ENCODE measurements at regions not wholly inside any gene's neighbourhood (a gene's known extent, or its start where the extent isn't known, plus 50 kb on each side); places are given as distances from the start of the nearest gene placed in this dataset.
"Not testable (repeated sequence)": the region's sequence is repeated elsewhere in the genome, so short reads cannot be mapped to it uniquely, and the experiment has no call there.

- not testable (repeated sequence) for H3K27me3 ChIP-seq (ENCODE audit: control insufficient read depth, insufficient read depth, low read length); H3K4me1 ChIP-seq (ENCODE audit: control insufficient read depth, low read depth, low read length); H3K36me3 ChIP-seq (ENCODE audit: control insufficient read depth, low read depth, low read length); H3K27ac ChIP-seq (ENCODE audit: low read length); H3K9ac ChIP-seq (ENCODE audit: low read length); H3K4me3 ChIP-seq (ENCODE audit: low read length)
- peaks cover 53% of the 10 kb centered on the region for H3K9me3 ChIP-seq (ENCODE audit: control insufficient read depth, low read depth, low read length)
These were observed 195.8 kb upstream of the TPTE start for GRCh38 chr21:10325546-10325945.

- peaks cover 59% of the 10 kb centered on the region for H3K9me3 ChIP-seq (ENCODE audit: control insufficient read depth, low read depth, low read length)
- not testable (repeated sequence) for H3K9ac ChIP-seq (ENCODE audit: low read length); H3K36me3 ChIP-seq (ENCODE audit: control insufficient read depth, low read depth, low read length); H3K27me3 ChIP-seq (ENCODE audit: control insufficient read depth, insufficient read depth, low read length); H3K4me1 ChIP-seq (ENCODE audit: control insufficient read depth, low read depth, low read length); H3K4me3 ChIP-seq (ENCODE audit: low read length); H3K27ac ChIP-seq (ENCODE audit: low read length)
These were observed 195.2 kb upstream of the TPTE start for GRCh38 chr21:10326146-10326545.

DNA sequence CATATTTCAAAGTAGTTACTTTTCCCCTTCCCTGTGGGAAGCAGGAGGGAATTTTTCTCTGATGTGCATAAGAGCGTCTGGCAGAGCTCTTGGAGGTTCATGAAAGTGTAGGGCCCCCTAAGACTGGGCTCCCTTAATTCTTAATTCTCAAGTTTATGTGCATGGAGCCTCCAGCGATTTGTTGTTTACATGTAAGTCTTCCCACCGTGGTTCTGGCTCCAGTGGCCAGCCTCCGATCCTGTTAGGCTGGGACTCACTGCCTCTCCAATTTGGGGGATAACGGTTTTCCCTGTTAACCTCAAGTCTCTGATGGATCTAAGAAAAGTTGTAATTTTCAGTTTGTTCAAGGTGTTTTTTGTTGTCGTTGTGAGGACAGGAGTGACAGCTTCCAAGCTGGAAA, 192.7 kb upstream of the TPTE start:
- H3K4me3 ChIP-seq (ENCODE audit: low read length); H3K4me1 ChIP-seq (ENCODE audit: control insufficient read depth, low read depth, low read length); H3K27me3 ChIP-seq (ENCODE audit: control insufficient read depth, insufficient read depth, low read length); H3K36me3 ChIP-seq (ENCODE audit: control insufficient read depth, low read depth, low read length); H3K9ac ChIP-seq (ENCODE audit: low read length); H3K27ac ChIP-seq (ENCODE audit: low read length): not testable (repeated sequence)
- peaks cover 80% of the 10 kb centered on the region for H3K9me3 ChIP-seq (ENCODE audit: control insufficient read depth, low read depth, low read length)

- H3K4me3 ChIP-seq (ENCODE audit: low read length); H3K4me1 ChIP-seq (ENCODE audit: control insufficient read depth, low read depth, low read length); H3K27ac ChIP-seq (ENCODE audit: low read length); H3K36me3 ChIP-seq (ENCODE audit: control insufficient read depth, low read depth, low read length); H3K9ac ChIP-seq (ENCODE audit: low read length); H3K27me3 ChIP-seq (ENCODE audit: control insufficient read depth, insufficient read depth, low read length): not testable (repeated sequence)
- peaks cover 76% of the 10 kb centered on the region for H3K9me3 ChIP-seq (ENCODE audit: control insufficient read depth, low read depth, low read length)
These were observed 190.7 kb upstream of the TPTE start for GRCh38 chr21:10330641-10331119.

GRCh38 chr21:10331134-10331533, 190.2 kb upstream of the TPTE start:
- not testable (repeated sequence) for H3K36me3 ChIP-seq (ENCODE audit: control insufficient read depth, low read depth, low read length); H3K9ac ChIP-seq (ENCODE audit: low read length)
- peaks cover 76% of the 10 kb centered on the region for H3K9me3 ChIP-seq (ENCODE audit: control insufficient read depth, low read depth, low read length)

DNA sequence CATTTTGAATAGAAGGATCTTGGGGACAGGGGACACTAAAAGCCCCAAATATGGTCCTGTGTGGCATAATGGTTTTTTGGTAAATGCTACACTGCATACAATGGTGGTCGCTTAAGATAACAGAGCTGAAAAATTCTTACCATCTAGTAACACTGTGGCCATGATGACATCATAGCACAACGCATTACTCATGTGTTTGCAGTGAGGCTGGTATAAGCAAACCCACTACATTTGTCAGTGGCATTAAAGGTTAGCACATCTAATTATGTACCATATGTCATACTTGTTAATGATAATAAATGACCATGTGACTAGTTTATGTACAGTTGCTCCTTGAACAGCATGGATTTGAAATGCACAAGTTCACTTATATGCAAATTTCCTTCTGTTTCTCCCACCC, 188.4 kb upstream of the TPTE start:
- not testable (repeated sequence) for H3K4me3 ChIP-seq (ENCODE audit: low read length); H3K36me3 ChIP-seq (ENCODE audit: control insufficient read depth, low read depth, low read length); H3K4me1 ChIP-seq (ENCODE audit: control insufficient read depth, low read depth, low read length); H3K9ac ChIP-seq (ENCODE audit: low read length); H3K27ac ChIP-seq (ENCODE audit: low read length); H3K27me3 ChIP-seq (ENCODE audit: control insufficient read depth, insufficient read depth, low read length)
- peaks cover 68% of the 10 kb centered on the region for H3K9me3 ChIP-seq (ENCODE audit: control insufficient read depth, low read depth, low read length)

More at GRCh38 chr21:10331134-10331533, 190.2 kb upstream of the TPTE start:
- not testable (repeated sequence) for H3K4me3 ChIP-seq (ENCODE audit: low read length); H3K4me1 ChIP-seq (ENCODE audit: control insufficient read depth, low read depth, low read length); H3K27ac ChIP-seq (ENCODE audit: low read length); H3K27me3 ChIP-seq (ENCODE audit: control insufficient read depth, insufficient read depth, low read length)

DNA sequence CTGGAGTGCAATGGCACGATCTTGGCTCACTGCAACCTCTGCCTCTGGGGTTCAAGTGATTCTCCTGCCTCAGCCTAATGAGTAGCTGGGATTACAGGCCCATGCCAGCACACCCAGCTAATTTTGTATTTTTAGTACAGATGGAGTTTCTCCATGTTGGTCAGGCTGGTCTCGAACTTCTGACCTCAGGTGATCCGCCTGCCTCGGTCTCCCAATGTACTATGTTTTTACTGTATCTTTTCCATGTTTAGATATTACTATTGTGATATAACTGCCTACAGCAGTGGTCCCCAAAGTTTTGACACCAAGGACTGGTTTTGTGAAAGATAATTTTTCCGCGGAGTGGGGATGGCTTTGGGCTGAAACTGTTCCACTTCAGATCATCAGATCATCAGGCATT, 187.0 kb upstream of the TPTE start:
- not testable (repeated sequence) for H3K36me3 ChIP-seq (ENCODE audit: control insufficient read depth, low read depth, low read length)

DNA sequence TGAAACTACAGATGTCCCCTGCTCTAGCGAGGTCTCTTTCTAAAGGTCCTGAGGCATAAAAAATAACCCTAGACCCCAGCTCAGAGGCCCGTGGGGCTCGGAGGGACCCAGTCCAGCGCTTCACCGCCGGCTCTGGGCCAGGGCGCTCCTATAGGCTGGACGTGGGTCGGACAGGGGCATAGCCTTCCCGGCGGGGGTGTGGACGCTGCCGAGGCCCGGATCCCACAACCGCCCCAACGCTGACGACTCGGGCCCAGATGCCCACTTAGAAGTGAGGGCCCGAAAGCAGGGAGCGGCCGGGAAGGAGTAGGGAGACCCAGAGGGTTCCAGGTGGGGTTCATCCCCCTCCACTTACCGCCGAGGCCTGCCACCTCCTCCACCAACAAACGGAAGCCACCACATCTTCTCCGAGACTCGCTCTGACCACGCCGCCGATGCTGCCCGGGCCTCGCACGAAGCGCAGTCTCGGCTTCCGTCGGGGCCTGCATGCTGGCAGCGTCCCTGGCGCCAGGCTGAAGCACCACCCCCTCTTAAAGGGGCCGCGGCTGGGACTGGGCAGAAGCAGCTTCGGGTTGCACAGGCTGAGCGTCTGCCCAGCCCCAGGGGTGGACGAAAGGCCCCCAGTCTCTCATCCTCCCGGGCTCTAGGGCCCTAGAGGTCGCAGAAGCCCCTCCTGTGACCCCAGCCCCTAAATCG, 179.0 kb upstream of the TPTE start:
- H3K27me3 ChIP-seq (ENCODE audit: control insufficient read depth, insufficient read depth, low read length); H3K36me3 ChIP-seq (ENCODE audit: control insufficient read depth, low read depth, low read length); H3K4me3 ChIP-seq (ENCODE audit: low read length); H3K9ac ChIP-seq (ENCODE audit: low read length); H3K27ac ChIP-seq (ENCODE audit: low read length); H3K4me1 ChIP-seq (ENCODE audit: control insufficient read depth, low read depth, low read length): not testable (repeated sequence)
- peaks cover 57% of the 10 kb centered on the region for H3K9me3 ChIP-seq (ENCODE audit: control insufficient read depth, low read depth, low read length)

More for the DNA sequence above, 187.0 kb upstream of the TPTE start:
- not testable (repeated sequence) for H3K27ac ChIP-seq (ENCODE audit: low read length); H3K4me3 ChIP-seq (ENCODE audit: low read length); H3K4me1 ChIP-seq (ENCODE audit: control insufficient read depth, low read depth, low read length); H3K9ac ChIP-seq (ENCODE audit: low read length); H3K27me3 ChIP-seq (ENCODE audit: control insufficient read depth, insufficient read depth, low read length)
- H3K9me3 ChIP-seq (ENCODE audit: control insufficient read depth, low read depth, low read length) = peaks cover 68% of the 10 kb centered on the region

GRCh38 chr21:10343146-10343935, 178.0 kb upstream of the TPTE start:
- H3K9me3 ChIP-seq (ENCODE audit: control insufficient read depth, low read depth, low read length) = peaks cover 59% of the 10 kb centered on the region
- H3K4me3 ChIP-seq (ENCODE audit: low read length); H3K4me1 ChIP-seq (ENCODE audit: control insufficient read depth, low read depth, low read length); H3K27ac ChIP-seq (ENCODE audit: low read length); H3K36me3 ChIP-seq (ENCODE audit: control insufficient read depth, low read depth, low read length); H3K27me3 ChIP-seq (ENCODE audit: control insufficient read depth, insufficient read depth, low read length); H3K9ac ChIP-seq (ENCODE audit: low read length): not testable (repeated sequence)

DNA sequence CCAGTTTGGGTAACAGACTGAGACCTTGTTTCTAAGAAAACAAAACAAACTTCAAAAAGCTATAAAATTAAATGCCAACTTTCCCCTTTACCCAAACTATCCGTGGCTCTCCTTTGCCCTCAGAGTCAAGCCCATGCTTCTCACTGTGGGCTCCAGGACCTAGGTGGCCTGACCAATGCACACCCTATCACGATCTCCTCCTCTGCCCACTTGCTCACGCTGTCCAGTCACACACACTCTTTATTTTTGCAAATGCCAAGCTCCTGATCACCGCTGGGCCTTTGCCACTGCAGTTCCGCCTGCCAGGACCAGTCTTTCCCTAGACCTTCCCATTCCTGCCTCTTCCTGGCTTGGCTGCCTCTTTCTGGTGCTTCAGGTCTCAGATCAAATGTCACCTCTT, 177.1 kb upstream of the TPTE start:
- not testable (repeated sequence) for H3K27me3 ChIP-seq (ENCODE audit: control insufficient read depth, insufficient read depth, low read length); H3K4me1 ChIP-seq (ENCODE audit: control insufficient read depth, low read depth, low read length); H3K36me3 ChIP-seq (ENCODE audit: control insufficient read depth, low read depth, low read length); H3K9ac ChIP-seq (ENCODE audit: low read length); H3K27ac ChIP-seq (ENCODE audit: low read length); H3K4me3 ChIP-seq (ENCODE audit: low read length)
- H3K9me3 ChIP-seq (ENCODE audit: control insufficient read depth, low read depth, low read length) = peaks cover 59% of the 10 kb centered on the region

DNA sequence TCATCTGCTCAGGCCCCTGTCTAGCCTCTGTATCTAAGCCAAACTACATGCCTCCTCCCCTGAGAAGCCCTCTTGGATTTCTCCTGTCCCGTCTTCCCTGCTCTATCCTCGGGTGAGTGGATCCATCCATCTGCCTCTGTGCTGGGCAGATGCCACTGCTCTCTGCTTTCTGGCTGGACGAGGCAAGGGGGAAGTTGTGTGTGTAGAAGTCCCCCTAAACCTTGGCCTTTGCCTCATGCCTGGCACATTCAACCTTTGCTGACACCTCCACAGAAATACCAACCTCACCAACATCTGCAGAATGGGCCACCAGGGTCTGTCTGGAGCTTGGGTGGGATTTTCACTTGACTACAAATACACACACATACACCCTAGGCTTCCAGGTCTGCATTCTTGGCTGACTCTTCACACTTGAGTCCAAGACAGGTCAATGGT, 176.2 kb upstream of the TPTE start:
- H3K27me3 ChIP-seq (ENCODE audit: control insufficient read depth, insufficient read depth, low read length); H3K36me3 ChIP-seq (ENCODE audit: control insufficient read depth, low read depth, low read length); H3K4me3 ChIP-seq (ENCODE audit: low read length); H3K4me1 ChIP-seq (ENCODE audit: control insufficient read depth, low read depth, low read length); H3K9ac ChIP-seq (ENCODE audit: low read length); H3K27ac ChIP-seq (ENCODE audit: low read length): not testable (repeated sequence)
- H3K9me3 ChIP-seq (ENCODE audit: control insufficient read depth, low read depth, low read length) = peaks cover 52% of the 10 kb centered on the region

DNA sequence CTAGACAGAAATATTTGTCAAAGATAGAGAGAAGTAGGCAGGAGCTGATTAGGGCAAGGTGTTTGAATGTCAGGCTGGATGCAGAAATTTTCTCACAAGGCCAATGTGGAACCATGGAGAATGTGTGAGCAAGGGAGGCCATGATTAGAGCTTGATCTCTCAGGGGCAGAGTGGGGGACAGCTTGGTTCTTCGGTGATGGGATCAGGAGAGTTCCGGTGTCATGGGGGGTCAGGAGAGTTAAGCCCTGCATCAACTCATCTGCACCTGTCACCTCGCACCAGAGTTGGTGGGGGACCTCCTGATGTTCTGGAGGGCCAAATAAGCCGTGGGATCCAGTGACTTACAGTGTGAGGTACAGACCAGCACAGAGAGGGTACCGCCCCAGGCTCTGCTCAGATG, 175.1 kb upstream of the TPTE start:
- H3K27ac ChIP-seq (ENCODE audit: low read length); H3K9ac ChIP-seq (ENCODE audit: low read length); H3K4me3 ChIP-seq (ENCODE audit: low read length); H3K36me3 ChIP-seq (ENCODE audit: control insufficient read depth, low read depth, low read length); H3K27me3 ChIP-seq (ENCODE audit: control insufficient read depth, insufficient read depth, low read length); H3K4me1 ChIP-seq (ENCODE audit: control insufficient read depth, low read depth, low read length): not testable (repeated sequence)
- peaks cover 49% of the 10 kb centered on the region for H3K9me3 ChIP-seq (ENCODE audit: control insufficient read depth, low read depth, low read length)

All from iPS-18a (cell line).